ENCODE measurements at regions not wholly inside any gene's neighbourhood (a gene's known extent, or its start where the extent isn't known, plus 50 kb on each side); places are given as distances from the start of the nearest gene placed in this dataset.

GRCh38 chr22:22105364-22105763, 122.8 kb upstream of the TOP3B start:
- Histone ChIP-seq H3K23ac (ENCODE audit: insufficient read length) (no peak overlapping the region), H3K14ac (ENCODE audit: insufficient read length) (no peak overlapping the region), H3K79me1 (ENCODE audit: low read depth, low read length) (no peaks in the 10 kb centered on the region), H3K4me1 (replicated peaks in 1 of 4; ENCODE audit: control insufficient read depth in 3 of 4, insufficient read depth in 4 of 4, low read length in 3 of 4) (peaks cover 0 to 2% (median 0%) of the 10 kb centered on the region in 4 experiments; a peak in 3 of 7 replicates), H2BK120ac (replicated peaks; ENCODE audit: low read depth, low read length) (no peak overlapping the region), H3K4me3 (ENCODE audit: extremely low read depth in 1 of 4, insufficient read depth in 2 of 4, low read depth in 3 of 4, low read length in 4 of 4) (no peak overlapping the region), H3K4ac (replicated peaks; ENCODE audit: insufficient read length, low read depth, low read length) (no peak overlapping the region), H2AK5ac (ENCODE audit: low read depth, low read length) (no peak overlapping the region), H2BK20ac (ENCODE audit: low read length) (no peak overlapping the region), H4K20me1 (replicated peaks in 1 of 2; ENCODE audit: control insufficient read depth in 1 of 2, insufficient read depth in 2 of 2, low read length in 2 of 2) (peaks cover 2% of the 10 kb centered on the region in 2 experiments), H3K79me2 (ENCODE audit: control insufficient read depth in 1 of 2, insufficient read depth in 2 of 2, low read length in 2 of 2) (no peaks in the 10 kb centered on the region), H3K27me3 (replicated peaks in 1 of 4; ENCODE audit: control insufficient read depth in 3 of 4, extremely low read depth in 1 of 4, insufficient read depth in 3 of 4, low read length in 3 of 4) (peaks cover 40 to 74% (median 68%) of the 10 kb centered on the region in 4 experiments), H3K27ac (ENCODE audit: low read depth, low read length) (no peak overlapping the region), H3K56ac (replicated peaks; ENCODE audit: insufficient read length, low read depth, low read length) (no peak overlapping the region), H2BK5ac (ENCODE audit: low read depth, low read length) (no peak overlapping the region), H2BK15ac (ENCODE audit: low read length) (no peak overlapping the region), H4K8ac (ENCODE audit: extremely low read depth, insufficient read depth, low read length) (no peak overlapping the region), H3K9me3 (ENCODE audit: insufficient read depth in 2 of 2, low read depth in 1 of 2, low read length in 1 of 2) (no peaks in the 10 kb centered on the region), H3K9ac (replicated peaks in 1 of 4; ENCODE audit: extremely low read depth in 1 of 4, low read depth in 3 of 4, low read length in 3 of 4) (no peak overlapping the region), H2BK12ac (ENCODE audit: low read depth, low read length) (no peak overlapping the region), H3K36me3 (ENCODE audit: control insufficient read depth in 2 of 4, insufficient read depth in 4 of 4, low read length in 3 of 4) (no peaks in the 10 kb centered on the region), H3K4me2 (ENCODE audit: insufficient read depth in 1 of 2, low read depth in 2 of 2, low read length in 2 of 2) (no peak overlapping the region), H2AFZ (ENCODE audit: low read length) (no peak overlapping the region), H3K23me2 (ENCODE audit: low read depth, low read length) (no peaks in the 10 kb centered on the region), H3K18ac (ENCODE audit: extremely low read depth, low read length) (no peak overlapping the region), H4K5ac (ENCODE audit: insufficient read length, low read depth, low read length) (no peak overlapping the region), H4K91ac (replicated peaks; ENCODE audit: insufficient read length, low read length) (no peak overlapping the region)
- ChIA-PET CTCF (ENCODE audit: partially characterized antibody) (no interaction called here), POLR2A (ENCODE audit: partially characterized antibody) (no interaction called here)
- FAIRE-seq = no peak
- no peak for DNase-seq (ENCODE audit: low read depth in 1 of 2, low spot score in 2 of 2)
- 68% methylated on average over 2 of the region's 2 CpGs; no CpG with 5 or more reads in 1 of the 2 experiments for WGBS, 2 experiments (ENCODE audit: extremely low coverage in 1 of 2, insufficient coverage in 1 of 2, insufficient read length in 1 of 2, insufficient replicate concordance in 2 of 2, low coverage in 1 of 2, low lambda C conversion rate in 2 of 2, missing lambda C conversion rate in 1 of 2)
- TF ChIP-seq EZH2 (IDR thresholded peaks at IDR 0.05; ENCODE audit: low read depth, low read length, severe bottlenecking) (no peak), HDAC6 (IDR thresholded peaks at IDR 0.05; ENCODE audit: low read depth, low read length) (no peak), PHF8 (conservative IDR thresholded peaks at IDR 0.05; ENCODE audit: low read depth, low read length) (no peak), JUN (IDR thresholded peaks at IDR 0.05; ENCODE audit: low read depth, low read length) (no peak), SP2 (IDR thresholded peaks at IDR 0.05; ENCODE audit: low read length) (no peak), NANOG (IDR thresholded peaks at IDR 0.05; ENCODE audit: insufficient read depth, low read depth, low read length, poor library complexity, severe bottlenecking) (no peak), POLR2A (IDR thresholded peaks at IDR 0.05; ENCODE audit: control extremely low read depth in 1 of 2, low read depth in 2 of 2, low read length in 2 of 2) (no peak), MAX (IDR thresholded peaks at IDR 0.05) (no peak), MAFK (IDR thresholded peaks at IDR 0.05; ENCODE audit: low read depth, low read length) (no peak), TBP (IDR thresholded peaks at IDR 0.05; ENCODE audit: low read depth, low read length) (no peak), GTF2F1 (IDR thresholded peaks at IDR 0.05; ENCODE audit: borderline replicate concordance, low read depth, low read length) (no peak), ATF3 (IDR thresholded peaks at IDR 0.05; ENCODE audit: insufficient read depth, low read depth, low read length) (no peak)
